Stomach (tissue), 8 donors: ENCODE measurements at regions not wholly inside any gene's neighbourhood (a gene's known extent, or its start where the extent isn't known, plus 50 kb on each side); places are given as distances from the start of the nearest gene placed in this dataset.

Experiments used
- DNase-seq, 2 donors: peaks; one replicate each; pipeline versions ENCODE4 v3.0.0 to v3.0.0-alpha.2; 2013 to 2019
- H3K27ac ChIP-seq, 5 donors: fragments of 200-600 bp in 4 of 5; sonication (generic) in 4 of 5; one replicate each; pipeline ENCODE4 v1.5.1; 2013 to 2019; ENCODE audit warnings: mild to moderate bottlenecking in 1 of 5, moderate library complexity in 1 of 5
- H3K27me3 ChIP-seq, 3 donors: fragments of 200-600 bp; sonication (generic); one replicate each; pipeline ENCODE4 v1.5.1; 2017 to 2019; ENCODE audit warnings: mixed run types in 1 of 3
- H3K36me3 ChIP-seq, 4 donors: fragments of 200-600 bp; sonication (generic); 1 replicate in 3 of 4; 2 replicates in 1 of 4; pipeline ENCODE4 v1.5.1; 2016 to 2019
- H3K4me1 ChIP-seq, 4 donors: fragments of 200-600 bp; sonication (generic); one replicate each; pipeline ENCODE4 v1.5.1; 2016 to 2019
- H3K4me3 ChIP-seq, 4 donors: fragments of 200-600 bp; sonication (generic) in 3 of 4; one replicate each; pipeline ENCODE4 v1.5.1; 2016 to 2019; ENCODE audit warnings: mild to moderate bottlenecking in 1 of 4
- H3K9me3 ChIP-seq, 4 donors: fragments of 200-600 bp; sonication (generic); one replicate each; pipeline ENCODE4 v1.5.1; 2016 to 2019
- CTCF ChIP-seq, 7 experiments: fragments of 450-650 bp in 4 of 7; fragments of 200-600 bp in 3 of 7; sonication (generic) in 3 of 7; IDR thresholded peaks; one replicate each; pipeline ENCODE4 v1.5.1; 2016 to 2019; ENCODE audit warnings: antibody characterized with exemption in 7 of 7, control low read depth in 2 of 7, mild to moderate bottlenecking in 1 of 7
- EP300 ChIP-seq: sonication (generic); formaldehyde crosslinking; IDR thresholded peaks from one replicate; pipeline ENCODE4 v1.6.1; 2017; ENCODE audit warnings: antibody characterized with exemption
- POLR2A ChIP-seq, 4 donors: fragments of 450-650 bp; IDR thresholded peaks; one replicate each; pipeline ENCODE4 v1.6.1; 2016; ENCODE audit warnings: antibody characterized with exemption in 4 of 4, control low read depth in 2 of 4, mild to moderate bottlenecking in 1 of 4, moderate library complexity in 1 of 4
- POLR2AphosphoS5 ChIP-seq, 3 donors: sonication (generic); formaldehyde crosslinking; IDR thresholded peaks; one replicate each; pipeline ENCODE4 v1.6.1; 2016; ENCODE audit warnings: antibody characterized with exemption in 3 of 3
- WGBS, 5 donors: extraction: QIAGEN DNeasy Blood & Tissue Kit in 3 of 5; methylation state at CpG; one replicate each; pipeline versions ENCODE4 v1.1.5 to v1.1.7; 2013 to 2018; 5-methylcytosine and 5-hydroxymethylcytosine counted together
- intact Hi-C: fragments of 100-400 bp; cut with DNase I; formaldehyde crosslinking; loops from one replicate; pipeline ENCODE4 v1.15.1; 2023; ENCODE audit warnings: low total_unique reads
- donor health status: healthy with polysubstance abuse.
- donor health status: Bipolar disorder and iron deficiency.
- donor health status: healthy.

- no peak overlapping the region for H3K27ac ChIP-seq
- no peaks in the 10 kb centered on the region for H3K4me1 ChIP-seq
- TF ChIP-seq CTCF (IDR thresholded peaks at IDR 0.05) (no peak), POLR2A (IDR thresholded peaks at IDR 0.05) (no peak), POLR2AphosphoS5 (IDR thresholded peaks at IDR 0.05) (no peak), EP300 (no peak)
- no peak overlapping the region for H3K4me3 ChIP-seq
- DNase-seq: no peak
- no peaks in the 10 kb centered on the region for H3K27me3 ChIP-seq
- H3K9me3 ChIP-seq: peaks cover 0 to 3% (median 0%) of the 10 kb centered on the region in 4 donors
- no peaks in the 10 kb centered on the region for H3K36me3 ChIP-seq
- 88 to 96% (median 92%) methylated on average over 7 to 10 of the region's 10 CpGs for WGBS, 5 donors
- intact Hi-C loops: no loop called here
Measured at GRCh38 chr10:26640391-26640790, 57.1 kb upstream of the PDSS1 start.

- intact Hi-C loops: no loop called here
- peaks cover 0 to 3% (median 0%) of the 10 kb centered on the region in 4 donors for H3K9me3 ChIP-seq
- DNase-seq: no peak
- no peak overlapping the region for H3K27ac ChIP-seq
- H3K36me3 ChIP-seq: no peaks in the 10 kb centered on the region
- 85 to 89% (median 86%) methylated on average over 27 to 32 of the region's 32 CpGs for WGBS, 5 donors
- no peaks in the 10 kb centered on the region for H3K27me3 ChIP-seq
- H3K4me1 ChIP-seq: no peaks in the 10 kb centered on the region
- H3K4me3 ChIP-seq: no peak overlapping the region
- no peak for TF ChIP-seq POLR2AphosphoS5 (IDR thresholded peaks at IDR 0.05)
- TF ChIP-seq CTCF (IDR thresholded peaks at IDR 0.05): no peak
- TF ChIP-seq EP300: no peak
- TF ChIP-seq POLR2A (IDR thresholded peaks at IDR 0.05): no peak
Measured at GRCh38 chr10:26642896-26643653, 54.4 kb upstream of the PDSS1 start.

- no peak for DNase-seq
- H3K36me3 ChIP-seq: no peaks in the 10 kb centered on the region
- intact Hi-C loops: no loop called here
- TF ChIP-seq POLR2A (IDR thresholded peaks at IDR 0.05) (no peak), POLR2AphosphoS5 (IDR thresholded peaks at IDR 0.05) (no peak), CTCF (IDR thresholded peaks at IDR 0.05) (no peak), EP300 (no peak)
- H3K27ac ChIP-seq: no peak overlapping the region
- no peaks in the 10 kb centered on the region for H3K9me3 ChIP-seq
- 79 to 92% (median 91%) methylated on average over 9 to 12 of the region's 12 CpGs for WGBS, 5 donors
- H3K27me3 ChIP-seq: peaks cover 0 to 4% (median 0%) of the 10 kb centered on the region in 3 donors
- H3K4me1 ChIP-seq: no peaks in the 10 kb centered on the region
- no peak overlapping the region for H3K4me3 ChIP-seq
Measured at GRCh38 chr10:26647602-26648244, 49.8 kb upstream of the PDSS1 start.
